ENCODE measurements at regions not wholly inside any gene's neighbourhood (a gene's known extent, or its start where the extent isn't known, plus 50 kb on each side); places are given as distances from the start of the nearest gene placed in this dataset.
A peak's percentile ranks its signal among the peaks of the same experiment; 100 is the strongest.

DNA sequence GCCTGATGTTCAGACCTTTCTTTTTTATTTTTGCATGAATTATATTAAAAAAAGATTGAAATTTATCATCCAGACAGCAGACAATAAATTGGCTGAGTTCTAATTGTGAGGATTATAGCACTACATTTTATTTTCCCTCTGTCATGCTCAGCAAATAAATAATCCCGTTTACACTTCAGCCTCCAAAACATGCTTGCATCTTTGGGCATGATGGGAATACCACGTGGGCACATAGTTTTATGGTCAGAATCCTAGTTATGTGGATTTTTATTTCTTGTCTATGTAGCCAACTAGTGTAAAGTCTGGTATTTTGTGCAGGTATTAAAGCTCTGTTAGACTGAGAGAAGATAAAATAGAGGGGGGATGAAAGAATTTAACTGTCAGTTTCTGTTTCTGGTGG, 276.9 kb upstream of the E2F7 start:
- no peak for DNase-seq

DNA sequence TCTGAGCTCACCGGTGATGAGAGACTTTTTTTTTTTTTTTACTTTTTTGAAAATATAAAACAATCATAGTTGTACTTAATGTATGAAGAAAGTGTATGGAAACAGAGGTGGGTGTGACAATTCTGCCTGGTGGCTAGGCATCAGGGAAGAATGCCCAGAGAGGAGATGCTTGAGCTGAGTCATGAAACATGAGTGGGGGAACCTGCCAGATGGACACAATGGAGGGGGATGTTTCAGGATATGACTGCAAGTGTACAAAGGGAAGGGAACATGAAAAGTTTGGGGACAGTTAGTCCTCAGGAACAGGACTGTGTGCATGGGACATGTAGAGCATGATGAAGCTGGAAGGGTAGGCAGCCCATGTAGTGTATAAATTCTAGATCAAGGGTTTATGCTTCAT, 274.2 kb upstream of the E2F7 start:
- no peak for DNase-seq

DNA sequence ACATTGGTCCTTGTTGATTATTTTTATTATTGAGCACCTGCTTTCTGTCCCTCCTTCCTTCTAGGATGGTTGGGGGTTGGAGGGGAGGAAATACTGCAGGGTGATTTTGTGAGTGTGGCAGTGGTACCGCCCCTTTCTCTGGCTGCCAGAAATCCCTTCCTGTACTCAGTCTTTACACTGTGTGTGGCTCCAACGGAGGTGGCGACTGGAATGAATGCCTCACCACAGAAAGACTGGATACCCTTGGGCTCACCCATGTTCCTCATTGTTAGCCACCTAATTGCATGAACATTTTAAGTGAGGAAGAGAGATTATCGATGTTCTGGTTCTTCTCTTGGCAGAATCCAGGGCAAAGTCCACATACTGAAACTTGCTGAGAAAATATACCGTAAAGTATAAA, 272.0 kb upstream of the E2F7 start:
- DNase-seq: no peak

DNA sequence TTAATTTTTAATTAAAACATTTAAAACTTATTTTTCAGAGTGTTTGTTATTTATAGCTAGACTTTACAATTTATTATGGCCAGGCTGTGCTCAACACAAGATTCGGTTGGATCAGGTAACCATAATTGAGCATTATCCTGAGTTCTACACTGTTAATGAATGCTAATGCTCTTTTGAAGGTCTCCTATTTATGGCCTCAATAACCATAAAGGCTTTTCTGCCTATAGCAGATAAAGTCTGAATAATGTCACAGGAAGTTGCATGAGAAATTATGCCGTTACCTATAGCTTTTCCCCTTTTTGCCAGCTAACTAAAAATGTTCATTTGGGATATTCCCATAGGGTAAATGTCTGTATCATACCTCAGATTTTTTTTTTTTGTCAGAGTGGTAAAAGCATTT, 269.4 kb upstream of the E2F7 start:
- no peak for DNase-seq

DNA sequence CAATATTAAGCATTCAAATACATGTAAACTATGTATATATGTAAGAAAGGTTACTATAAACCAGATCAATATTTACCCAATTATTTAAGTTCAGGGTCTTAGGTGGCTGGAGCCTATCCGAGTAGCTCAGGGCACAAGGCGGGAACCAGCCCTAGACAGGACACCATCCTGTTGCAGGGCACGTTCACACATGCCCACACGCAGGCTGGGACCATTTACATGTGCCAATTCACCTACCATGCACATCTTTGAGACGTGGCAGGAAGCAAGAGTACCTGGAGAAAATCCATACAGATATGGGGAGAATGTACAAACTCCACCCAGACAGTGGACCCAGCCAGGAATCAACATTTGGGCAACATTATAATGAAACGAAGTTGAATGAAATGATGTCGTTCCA, 263.0 kb upstream of the E2F7 start:
- DNase-seq: no peak

DNA sequence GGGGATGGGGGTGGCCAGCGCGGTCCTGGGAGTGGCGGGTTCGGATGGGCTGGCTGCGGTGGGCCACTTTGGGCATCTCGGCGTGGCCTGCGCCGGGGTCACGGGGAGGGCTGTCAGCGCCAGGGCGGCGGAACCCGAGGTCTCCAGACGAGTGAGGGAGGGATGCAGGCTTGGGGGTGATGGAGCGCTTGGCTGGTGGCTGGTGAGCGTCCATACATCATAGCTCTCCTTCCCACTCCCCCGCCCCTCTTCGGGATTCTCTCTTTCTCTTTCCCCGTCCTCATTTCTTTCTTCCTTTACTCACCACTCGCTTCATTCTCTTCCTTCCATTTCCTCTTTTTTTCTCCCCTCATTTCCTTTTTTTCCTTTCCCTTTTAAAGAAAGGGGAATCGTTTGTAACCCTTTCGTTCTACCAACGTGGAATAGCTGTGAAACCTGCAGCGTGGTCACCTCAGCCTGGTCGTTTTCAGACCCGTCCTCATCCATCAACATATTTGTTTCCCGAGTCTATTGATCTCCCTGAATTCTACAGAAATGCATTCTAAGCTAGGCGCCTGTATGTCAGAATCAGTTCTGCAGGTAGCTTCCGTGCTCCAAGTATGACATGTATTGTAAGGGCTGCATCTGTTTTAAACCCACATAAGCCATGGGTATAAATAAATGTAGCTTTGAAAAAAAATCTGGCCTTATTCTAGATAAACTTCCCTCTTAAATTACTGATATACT, 260.3 kb upstream of the E2F7 start:
- DNase-seq: no peak

DNA sequence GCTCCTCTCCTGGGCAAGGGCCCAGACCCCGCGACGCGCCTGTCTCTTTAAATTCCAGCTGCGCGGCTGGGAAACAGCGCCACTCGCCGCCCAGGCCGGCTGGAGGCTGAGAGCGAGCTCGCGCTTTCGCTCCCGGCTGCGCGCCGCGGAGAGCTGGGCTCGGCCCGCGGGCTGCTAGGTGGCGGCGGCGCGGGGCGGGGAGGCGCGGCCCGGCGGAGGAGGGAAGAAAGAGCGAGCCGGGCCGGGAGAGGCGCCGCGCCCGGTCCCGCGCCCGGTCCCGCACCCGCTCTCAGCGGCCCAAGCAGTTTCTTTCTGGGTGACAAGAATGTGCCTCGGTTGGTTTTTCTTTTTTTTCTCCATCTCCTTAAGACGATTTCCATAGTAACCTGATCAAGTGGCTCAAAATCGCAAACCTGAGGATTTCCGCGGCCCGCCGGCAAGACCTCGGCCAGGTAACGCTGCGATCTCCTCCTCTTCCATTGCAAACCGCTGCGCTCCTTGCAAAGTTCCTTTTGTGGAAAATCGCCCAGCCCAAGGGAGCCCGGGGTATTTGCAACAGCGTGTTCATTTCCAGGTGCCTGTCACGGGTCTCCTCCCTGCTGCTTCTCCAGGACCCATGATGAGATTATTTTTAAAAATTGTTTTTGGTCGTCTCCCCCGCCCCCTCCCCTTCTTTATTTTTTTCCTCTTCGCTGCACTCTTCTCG, 259.5 kb upstream of the E2F7 start:
- DNase-seq: peak; percentile 32 to 41

DNA sequence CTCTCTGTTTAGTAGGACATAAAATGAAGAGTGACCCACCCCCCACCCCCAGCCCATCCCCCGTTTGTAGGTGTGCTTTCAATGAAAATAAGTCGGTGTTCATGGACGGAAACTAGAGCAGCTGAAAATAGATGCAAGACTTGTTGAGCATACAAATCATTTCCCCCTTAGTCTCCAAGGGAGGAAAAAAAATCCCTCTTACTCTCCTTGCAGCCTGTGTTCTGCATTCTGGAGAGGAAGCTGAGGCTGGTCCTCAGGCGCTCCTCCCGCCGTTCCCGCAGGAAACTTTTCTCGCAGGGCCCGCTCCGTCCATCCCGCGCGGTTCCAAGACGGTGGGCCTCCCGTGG, 259.0 kb upstream of the E2F7 start:
- no peak for DNase-seq

DNA sequence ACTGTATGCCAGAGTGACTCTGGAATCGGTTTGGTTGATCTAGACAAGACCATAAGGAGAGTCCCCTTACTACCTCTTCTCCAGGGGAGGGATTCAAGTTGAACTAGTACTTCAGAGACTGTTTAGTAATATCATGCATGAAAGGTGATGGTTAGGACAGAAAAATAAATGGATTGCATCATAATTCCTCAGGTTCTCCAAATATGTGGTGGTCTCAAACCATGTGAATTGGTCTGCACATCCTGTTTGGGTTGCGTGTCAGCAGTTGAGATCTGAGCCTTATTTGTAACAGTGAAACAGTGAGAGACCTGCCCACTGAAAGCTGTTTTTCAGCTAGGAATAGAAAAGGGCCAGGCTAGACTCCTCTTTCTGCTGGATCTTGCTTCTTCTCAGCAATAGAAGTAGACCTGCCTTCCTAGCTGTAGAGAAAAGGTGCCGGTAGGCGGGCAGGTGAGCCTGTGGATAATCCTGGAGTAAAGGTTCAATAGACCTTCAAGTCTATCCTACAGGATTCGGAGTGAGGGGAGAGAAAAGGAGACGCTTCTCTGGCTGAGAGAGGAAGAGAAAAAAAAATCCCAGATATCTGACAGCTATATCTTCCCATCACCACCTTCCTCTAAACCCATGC, 258.5 kb upstream of the E2F7 start:
- DNase-seq: no peak

DNA sequence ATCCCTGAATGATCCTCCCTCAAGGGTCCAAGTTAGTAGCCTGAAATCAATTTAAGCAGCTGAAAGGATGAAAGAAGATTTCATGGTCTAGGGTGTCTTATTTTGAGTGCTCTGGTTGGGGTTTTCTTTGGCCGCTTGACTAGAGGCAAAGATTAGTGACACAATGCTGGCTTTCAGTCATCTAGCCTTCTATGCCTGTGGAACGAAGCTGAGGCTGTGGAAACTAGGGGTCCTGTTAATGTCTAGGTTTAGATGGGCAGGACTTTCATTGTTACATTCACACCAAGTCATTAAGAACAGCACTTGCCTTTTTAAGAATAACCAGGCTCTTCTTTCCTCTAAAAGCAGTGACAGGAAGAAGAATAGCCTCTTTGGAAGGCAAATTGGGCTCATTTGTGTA, 253.8 kb upstream of the E2F7 start:
- no peak for DNase-seq

DNA sequence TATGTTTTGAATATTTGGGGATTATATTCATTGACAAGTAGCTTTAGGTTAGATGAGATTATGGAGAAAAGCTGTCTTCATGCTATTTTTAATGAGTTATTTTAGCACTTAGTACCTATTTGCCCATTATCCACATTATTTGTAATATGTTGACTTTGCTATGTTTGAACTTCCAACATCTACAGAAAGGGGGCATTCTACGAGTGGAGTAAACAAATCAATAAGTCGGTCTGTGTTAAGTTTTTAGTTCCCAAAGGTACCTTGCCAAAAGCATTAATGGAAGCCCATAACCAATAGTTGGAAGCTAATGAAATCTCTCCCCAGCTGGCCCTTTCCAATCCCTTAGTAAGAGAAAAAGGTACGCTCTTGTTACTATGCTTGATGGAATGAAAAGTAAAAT, 250.0 kb upstream of the E2F7 start:
- DNase-seq: no peak

DNA sequence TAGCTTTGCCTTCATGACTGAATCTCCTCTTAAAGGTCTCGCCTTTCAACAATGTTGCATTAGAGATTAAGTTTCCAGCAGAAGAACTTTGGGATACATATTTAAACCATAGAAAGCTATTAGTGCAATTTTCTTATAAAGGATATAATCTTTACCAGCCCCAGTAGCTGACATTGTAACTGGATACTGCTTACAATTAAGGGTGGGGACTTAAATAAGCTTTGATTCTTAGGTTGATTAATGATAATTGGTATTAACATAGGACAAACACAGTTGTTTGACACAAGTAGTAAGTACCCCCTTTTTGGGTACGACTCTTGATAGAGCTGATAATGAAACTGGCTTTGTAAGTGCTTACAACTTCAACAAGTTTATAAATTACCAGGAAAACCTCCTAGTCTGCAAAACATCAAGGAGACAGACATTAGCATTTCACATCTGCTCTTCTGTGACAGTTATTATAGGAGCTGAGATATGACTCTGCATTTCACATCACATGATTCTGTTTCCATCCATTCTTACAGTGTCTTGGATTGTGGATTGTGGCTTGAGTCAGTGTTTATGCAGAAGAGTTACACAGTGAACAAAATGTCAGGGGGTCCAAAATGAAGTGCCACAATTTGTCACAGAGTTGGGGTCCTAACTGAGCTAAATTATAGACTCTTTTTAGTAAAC, 249.1 kb upstream of the E2F7 start:
- DNase-seq: no peak

DNA sequence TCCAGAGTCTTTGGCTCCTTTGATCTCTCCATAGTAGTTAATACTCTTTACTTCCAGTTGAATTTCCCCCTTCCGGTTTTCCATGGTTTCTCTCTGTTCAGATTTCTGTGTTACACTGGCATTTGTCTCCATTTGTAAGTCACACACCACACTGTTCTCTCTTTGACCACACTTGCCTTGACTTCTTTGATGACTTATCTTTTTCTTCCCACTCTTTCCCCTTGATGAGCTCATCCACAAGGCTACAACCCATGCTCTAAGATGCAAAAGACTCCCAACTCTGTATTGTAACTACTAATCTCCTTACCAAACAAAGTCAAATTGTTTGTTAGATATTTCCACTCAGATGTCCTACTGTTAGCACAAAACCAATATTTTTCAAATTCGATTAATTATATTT, 242.7 kb upstream of the E2F7 start:
- no peak for DNase-seq

DNA sequence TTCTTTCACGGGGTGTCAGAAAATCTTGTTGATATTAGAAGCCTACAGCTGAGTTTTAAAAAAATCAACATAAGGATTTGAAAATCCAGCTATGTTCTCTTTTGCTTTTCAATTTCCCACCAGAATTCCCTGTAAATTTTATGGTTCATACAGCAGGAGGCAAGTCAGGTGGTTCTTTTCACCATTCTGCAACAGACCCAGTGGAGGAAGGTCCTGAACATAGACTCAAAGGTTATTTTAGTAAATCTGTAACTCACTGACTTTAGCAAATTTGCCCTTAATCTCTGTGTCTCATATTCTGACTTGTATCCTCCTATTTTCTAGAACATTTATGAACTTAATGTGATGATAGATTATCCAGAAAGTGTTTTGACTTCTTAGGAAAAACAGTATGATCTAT, 235.4 kb upstream of the E2F7 start:
- no peak for DNase-seq

DNA sequence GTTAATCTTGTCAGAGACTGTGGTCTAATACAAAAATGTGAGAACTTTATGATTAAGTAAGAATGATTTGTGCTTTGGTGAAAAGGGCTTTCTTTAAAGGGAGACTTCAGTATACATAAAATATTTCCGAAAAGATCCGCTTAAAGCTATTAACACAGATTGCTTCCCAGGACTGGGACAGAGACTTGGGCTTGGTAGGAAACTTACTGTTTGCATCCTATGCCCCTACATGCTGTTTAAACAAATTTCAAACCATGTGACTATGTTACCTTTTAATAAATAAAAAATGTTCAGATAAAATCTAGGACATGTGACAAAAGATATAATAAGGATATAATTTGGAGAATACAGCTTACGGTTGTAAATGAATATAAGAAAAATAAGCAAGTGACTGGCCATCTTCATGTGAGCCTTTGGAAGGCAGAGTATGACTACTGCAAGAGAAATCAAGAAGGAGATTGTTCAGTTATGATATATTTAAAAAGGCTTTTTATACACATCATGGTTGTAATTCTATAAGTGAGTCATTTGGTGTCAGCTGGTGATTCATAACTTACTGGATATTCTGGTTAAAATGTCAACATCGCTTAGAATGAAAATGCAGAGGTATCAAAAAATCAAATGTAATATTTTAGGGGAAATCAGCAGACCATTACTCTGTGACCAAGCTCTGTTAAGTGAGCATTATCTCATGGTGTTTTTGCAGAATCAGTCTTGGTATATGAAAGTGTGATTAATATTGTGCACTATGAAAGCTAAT, 234.7 kb upstream of the E2F7 start:
- DNase-seq: no peak

DNA sequence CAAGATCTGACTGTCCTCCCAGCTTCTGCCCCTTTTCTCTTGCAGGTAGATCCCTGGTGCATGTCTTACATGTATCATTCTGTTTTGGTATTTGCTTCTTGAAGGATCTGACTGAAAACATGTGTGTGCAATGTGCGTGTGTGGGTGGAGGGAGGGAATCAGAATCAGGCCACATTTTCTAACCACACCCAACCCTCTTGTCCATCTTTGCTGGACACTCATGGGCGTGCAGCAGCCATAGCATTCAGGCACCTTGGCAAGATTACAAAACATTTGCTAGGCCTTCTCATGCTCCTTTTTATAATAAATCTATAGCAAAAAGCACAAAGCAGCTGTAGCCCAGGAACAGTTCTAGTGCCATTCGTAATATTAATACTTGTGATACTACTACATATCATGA, 233.6 kb upstream of the E2F7 start:
- no peak for DNase-seq

DNA sequence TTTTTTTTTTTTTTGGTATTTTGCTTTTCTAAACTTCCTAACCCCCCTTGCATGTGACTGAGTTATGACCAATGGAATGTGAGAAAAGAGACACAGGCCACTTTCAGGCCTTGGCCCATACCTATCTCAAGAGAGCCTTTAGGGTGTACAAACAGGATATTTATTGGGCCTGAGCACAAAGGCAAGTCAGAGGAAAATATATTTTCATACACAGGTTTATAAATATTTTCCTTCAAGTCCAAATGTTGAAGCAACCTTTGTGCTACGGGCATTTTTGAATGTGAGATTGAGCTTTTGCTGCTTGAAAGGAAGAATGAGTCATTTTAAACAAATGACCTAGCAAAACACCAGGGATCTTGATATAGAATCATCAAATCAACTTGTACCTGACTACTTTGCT, 228.6 kb upstream of the E2F7 start:
- no peak for DNase-seq

DNA sequence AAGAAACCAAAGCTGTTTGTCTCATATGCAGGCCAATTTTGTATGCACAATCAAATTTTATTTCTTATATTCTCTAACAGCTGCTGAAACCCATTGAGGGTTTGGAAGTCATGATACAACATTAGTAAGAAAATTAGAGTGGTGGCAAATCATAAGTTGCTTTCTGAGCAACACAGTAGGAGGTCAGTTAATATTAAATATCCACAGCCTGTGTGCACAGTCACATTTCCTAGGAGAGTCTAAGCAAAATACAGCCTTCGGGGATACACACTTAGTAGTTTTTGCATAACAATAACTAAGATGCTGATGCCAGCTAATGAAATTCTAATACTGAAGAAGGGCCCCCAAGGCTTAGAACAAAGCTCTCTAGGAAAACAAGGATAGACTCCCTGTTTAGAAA, 209.6 kb upstream of the E2F7 start:
- DNase-seq: no peak

DNA sequence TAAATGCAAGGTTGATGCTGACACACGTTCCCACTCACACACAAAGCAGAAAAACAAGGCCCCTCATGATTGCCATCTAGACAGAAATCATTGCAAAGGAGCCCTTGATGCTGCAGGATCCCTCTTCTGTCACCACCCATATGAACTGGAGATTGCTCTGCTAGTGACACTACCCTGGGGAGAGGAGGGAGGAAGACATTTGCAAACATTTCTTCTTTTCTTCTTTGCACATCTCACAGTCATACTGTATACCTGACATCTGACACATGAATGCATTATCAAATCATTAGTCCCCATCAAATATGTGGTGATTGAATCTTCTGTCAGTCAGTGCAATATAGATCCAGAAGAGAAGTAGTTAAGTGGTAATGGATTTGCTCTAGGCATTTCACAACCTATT, 208.5 kb upstream of the E2F7 start:
- DNase-seq: no peak

DNA sequence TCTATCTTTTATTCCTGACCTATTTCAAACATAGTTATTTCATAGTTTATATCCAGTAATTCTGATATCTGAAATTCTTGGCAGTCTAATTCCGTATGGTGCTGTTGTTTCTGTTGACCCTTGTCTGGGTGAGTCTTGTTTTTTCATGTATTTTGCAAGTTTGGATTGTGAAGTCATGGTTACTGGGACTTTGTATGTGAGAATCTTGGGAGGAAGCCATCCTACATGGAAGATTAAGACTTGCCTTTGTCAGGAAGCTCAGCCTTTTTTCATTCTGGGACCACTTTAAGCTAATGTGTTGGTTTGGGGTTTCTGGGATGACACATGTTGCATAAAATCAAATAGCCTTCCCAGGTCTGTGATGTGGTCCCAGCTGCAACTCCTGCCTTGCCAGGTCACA, 191.6 kb upstream of the E2F7 start:
- DNase-seq: no peak

DNA sequence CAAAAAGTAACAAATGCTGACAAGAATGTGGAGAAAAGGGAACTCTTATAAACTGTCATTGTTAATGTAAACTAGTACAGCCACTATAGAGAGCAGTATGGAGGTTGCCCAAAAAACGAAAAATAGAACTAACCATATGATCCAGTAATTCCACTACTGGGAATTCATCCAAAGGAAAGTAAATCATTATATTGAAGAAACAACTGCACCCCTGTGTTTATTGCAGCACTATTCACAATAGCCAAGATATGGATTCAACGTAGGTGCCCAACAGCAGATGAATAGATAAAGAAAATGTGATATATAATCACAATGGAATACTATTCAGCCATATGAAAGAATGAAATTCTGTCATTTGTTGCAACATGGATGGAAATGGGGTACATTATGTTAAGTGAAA, 188.0 kb upstream of the E2F7 start:
- DNase-seq: no peak

DNA sequence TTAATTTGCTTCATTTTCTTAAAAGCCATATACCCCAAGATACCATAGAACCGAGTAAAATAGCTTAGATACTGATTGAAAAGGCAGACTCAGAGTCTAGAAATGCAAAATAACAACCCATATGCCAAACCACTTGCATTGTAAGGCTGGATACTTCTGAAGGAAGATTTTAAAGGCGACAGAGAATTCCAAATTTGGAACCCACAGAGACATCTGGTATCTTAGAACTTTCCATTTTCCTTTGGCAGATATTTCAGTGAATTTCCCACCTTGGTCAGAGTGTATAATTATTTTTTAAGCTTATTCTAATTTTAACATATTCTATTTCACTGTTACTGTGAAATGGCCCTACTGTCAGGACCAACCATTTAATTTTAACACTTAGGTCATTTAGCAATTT, 186.4 kb upstream of the E2F7 start:
- no peak for DNase-seq

DNA sequence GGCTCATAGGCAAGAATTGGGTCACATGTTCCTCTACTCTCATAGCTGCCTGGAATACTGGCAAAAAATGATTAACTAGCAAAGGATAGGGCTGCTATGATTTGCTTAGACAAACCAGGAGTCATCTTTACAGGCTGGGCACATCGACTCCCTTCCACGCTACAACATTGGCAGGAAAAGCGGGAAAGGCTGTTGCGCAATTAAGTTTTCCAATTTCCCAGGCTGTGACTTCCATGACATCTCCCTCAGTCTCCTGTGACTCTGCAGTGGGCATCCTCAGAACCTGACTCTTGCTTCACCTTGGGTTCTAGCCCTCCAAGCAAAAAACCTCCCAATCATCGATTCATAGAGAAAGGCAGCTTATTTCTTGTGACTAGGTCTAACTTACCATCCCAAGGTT, 184.5 kb upstream of the E2F7 start:
- no peak for DNase-seq
